Islet precursor cell (in vitro differentiated cells): ENCODE measurements at regions not wholly inside any gene's neighbourhood (a gene's known extent, or its start where the extent isn't known, plus 50 kb on each side); places are given as distances from the start of the nearest gene placed in this dataset.

ENCODE experiments used
- DNase-seq: peaks from one replicate; pipeline ENCODE4 v3.0.0-alpha.2; 2018

DNA sequence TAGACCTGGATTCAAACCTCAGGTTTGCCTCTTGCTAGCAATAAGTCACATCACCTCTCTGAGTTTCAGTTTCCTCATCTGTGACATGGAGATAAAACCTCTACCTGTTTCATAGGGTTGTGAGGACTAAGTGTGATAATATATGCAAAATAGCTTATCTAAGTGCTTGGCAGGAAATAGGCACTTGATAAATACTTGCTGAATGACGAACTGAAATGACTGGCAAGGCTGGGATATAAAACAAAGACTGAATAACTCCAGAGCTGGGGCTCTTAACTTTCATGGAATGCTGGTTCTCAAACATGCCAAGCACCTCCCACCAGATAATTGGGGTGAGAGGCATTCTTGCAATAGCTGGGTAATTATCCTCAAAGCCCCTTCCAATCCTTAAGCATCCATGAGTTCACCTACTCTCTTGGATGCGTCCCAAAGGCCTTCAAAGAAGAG, 87.6 kb downstream of the ADRB2 start:
- DNase-seq, result peak; percentile 92

DNA sequence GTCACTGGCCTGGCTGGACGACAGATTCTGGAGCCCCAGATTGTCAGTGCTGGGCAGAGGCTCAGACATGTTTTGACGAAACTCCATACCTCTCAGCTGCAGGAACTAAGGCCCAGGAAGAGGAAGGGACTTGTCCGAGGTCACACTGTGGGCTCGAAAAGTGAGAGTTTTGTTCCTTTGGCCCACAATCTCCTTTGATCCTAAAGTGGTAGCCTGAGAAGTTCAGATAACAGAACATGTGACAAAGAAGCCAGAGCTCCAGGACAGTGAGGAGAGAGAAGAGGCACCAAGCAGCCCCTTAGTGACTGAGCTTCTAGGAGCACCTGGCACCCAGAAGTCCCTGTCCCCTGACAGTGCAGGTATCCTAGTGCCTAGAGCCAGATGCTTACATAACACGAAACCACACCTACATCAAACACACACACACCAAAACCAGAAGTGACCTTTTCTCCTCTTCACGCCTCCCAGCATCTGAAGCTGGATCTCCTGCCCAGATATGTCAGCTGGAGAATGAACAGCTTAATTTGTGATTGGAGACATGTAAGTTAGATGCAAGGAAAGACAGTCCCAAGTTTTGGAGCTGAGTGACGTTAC, 88.9 kb downstream of the ADRB2 start:
- DNase-seq, result no peak

DNA sequence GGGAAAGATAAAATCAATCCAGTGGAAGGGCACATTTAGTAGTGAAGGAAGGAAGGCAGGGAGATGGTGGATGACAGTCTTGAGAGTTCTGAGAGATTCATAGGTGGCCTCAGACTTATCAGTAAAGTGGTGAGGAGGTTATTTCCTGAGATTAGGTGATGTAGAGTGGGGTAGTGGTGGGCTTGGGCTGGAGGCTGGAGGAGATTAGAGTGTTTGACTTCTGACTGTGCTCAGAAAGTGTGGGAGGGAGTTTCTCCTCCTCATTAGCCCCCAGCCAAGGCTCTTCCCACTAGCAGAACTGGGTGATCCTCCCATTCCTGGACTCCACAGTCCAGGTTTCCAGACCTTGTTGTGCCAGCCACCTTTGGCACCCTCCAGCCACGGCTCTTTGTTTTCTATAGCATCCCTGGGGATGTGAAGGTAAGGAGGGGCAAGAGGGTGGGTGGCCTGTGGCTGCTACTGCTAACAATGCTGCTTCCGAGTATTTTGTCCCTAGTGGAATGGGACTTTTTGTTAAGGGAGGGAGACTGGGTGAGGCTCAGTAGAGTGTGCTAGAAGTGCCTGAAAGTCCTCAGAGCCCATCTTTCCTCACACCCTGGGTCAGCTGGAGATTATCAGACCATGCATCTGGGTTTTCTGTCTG, 94.4 kb downstream of the ADRB2 start:
- no peak for DNase-seq

DNA sequence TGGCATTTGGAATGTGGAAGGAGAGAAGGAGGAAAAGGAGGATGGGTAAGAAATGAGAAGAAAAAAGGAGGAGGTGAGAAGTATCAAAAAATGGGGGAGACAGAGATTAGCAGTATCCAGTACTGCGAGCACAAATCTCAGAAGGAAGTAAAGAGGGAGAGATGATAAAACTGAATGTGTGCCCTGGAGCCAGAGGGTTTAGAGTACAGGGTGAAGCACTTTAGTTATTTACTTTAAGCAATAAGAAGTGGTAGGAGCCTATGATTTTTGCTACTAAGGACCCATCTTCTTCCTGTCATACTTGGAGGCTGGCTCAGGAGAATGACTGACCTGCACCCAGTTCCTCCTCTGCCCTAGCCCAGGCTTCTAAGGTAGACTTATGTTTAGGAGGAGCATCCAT, 94.9 kb downstream of the ADRB2 start:
- DNase-seq, result no peak

DNA sequence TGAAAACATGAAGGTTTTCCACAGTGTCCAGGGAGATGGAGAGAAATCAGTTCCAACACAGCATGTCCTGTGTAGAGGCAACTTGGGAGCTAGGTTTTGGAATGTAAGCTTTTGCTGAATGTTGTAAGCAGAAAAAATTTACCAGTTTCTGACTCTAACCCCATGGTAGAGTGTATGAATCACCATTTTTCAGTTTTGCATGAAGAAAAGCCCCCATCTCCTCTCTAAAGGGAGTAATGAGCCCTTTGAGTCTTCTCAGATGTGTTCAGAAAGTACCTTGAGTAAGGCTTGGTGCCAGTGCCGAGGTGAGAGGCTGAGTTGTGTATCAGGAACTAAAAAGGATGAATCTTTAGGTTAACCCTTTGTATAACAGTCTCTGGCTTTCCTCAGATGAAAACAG, 96.2 kb downstream of the ADRB2 start:
- no peak for DNase-seq

DNA sequence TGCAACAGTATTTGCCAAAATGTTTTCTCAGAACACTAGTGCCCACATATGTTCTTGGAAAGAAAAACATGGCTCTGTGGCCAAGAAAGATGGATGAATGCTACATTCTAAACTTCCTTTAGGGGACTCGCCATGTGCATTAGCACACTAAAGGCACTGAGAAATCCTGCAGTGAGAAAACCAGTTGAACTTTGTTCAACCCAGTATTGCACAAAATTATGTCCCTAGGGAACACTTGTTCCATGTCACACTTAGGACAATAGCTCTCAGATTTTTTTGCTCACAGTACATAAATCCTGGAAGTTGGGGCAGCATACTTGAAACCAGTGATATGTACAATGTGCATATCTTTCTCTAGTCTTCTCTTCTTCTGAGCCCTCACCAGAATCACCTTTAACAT, 96.6 kb downstream of the ADRB2 start:
- no peak for DNase-seq

DNA sequence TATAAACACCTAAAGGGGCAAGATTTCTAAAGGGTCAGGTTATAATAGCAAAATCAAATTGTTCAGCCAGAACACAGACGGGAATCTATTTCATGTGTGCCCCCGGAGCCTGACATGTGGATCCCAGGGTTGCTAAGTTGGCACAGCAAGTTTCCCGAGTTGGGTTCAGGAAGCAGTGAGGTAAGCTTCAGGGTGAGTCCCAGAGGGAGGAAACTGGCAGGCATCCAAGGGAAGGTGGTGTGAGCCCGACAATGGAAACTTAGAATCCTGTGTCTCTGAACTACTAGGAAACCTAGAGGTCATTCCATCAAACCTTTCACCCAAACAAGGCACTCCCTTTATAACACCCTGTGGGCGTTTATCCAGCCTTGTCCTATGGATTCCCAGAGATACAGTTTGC, 98.4 kb downstream of the ADRB2 start:
- DNase-seq, result peak; percentile 25

DNA sequence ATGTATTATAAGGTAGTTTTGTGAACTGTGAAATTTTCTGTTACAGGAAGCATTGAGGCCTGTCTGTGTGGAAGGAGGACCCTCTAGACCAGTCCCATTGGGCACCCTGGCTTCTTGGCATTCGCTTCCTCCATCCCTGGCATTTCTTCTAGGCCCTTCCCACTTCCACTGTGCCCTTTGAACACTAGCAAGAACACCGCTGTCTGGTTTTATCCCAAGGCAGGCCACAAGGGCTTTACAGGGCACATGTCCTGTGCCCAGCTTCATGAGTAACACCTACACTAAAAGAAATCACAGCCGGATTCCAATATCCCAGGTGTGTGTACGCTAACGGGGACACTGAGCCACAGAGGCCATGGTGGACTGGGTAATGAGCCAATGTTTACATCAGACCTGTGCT, 99.8 kb downstream of the ADRB2 start:
- peak; percentile 43 for DNase-seq

DNA sequence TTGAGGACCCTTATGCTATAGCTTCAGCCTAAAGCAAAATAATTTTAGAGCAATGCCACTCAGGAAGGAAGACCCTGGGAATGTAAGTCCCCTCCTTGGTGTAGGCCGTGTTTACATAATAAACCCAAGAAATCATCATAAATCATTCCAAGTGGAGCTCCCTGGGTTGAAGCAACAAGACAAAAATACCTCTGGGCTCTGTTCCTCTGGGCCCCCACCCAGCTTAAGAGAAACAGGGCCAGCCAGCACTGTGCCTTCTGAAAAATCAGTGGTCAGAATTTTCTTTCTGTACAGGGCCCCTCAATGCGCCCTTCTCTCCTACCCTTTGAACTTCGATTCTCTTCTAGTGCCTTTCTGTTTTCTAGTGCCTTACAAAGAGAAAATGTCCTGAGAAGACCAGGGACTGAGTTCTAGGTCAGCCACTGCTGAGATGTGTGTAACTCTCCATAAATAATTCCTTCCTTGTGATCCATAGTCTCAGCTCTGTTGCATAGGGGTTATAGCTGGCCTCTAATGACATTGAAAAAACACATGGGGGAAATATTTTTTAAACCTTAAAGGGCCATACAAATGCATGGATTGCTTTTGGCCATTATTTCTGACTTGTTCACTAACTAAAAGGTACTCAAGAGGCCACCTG, 101.0 kb downstream of the ADRB2 start:
- DNase-seq, result peak; percentile 21

DNA sequence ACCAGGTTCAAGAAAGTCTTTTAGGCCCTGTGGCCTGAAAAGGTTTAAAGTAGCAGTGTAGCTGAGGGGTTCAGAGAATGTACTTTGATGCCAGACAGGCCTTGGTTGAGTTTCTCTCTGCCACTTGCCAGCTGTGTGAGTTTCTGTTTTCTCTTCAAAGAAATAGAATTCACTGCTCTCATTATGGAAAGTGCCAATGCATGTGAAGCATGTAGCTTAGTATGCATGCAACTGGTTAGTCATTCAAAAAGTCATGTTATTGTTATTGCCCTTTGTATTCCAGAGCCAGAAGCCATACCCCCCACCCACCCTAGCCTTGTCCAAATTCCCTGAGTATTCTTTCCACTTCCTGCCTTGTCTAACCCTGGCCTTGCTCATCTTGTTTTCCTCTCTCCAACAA, 101.7 kb downstream of the ADRB2 start:
- peak; percentile 19 for DNase-seq

DNA sequence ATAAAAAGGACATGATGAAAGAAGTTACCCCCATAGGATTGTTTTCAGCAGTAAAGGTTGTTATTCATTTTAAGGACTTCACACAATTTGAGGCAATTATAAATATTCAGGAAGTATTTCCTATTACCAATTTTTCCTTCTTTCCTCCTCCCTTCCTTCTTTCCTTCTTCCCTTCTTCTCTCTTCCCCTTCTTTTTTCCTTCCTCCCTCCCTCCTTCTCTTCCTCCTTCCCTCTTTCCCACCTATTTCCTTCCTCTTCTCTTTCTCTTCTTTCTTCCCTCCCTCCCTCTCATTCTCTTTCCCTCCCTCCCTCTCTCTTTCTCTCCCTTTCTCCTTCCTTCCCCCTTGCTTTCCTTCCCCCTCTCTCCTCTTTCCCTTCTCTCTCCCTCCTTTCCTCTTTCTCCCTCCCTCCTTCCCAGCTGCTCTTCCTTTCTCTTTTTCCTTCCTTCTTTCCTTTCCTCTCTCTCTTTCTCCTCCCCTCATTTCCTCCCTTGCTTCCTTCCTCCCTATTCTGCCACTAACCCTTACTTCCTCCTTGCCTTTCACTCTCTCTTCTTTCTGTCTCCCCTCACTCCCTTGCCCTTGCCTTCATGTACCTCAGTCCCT, 105.1 kb downstream of the ADRB2 start:
- no peak for DNase-seq

DNA sequence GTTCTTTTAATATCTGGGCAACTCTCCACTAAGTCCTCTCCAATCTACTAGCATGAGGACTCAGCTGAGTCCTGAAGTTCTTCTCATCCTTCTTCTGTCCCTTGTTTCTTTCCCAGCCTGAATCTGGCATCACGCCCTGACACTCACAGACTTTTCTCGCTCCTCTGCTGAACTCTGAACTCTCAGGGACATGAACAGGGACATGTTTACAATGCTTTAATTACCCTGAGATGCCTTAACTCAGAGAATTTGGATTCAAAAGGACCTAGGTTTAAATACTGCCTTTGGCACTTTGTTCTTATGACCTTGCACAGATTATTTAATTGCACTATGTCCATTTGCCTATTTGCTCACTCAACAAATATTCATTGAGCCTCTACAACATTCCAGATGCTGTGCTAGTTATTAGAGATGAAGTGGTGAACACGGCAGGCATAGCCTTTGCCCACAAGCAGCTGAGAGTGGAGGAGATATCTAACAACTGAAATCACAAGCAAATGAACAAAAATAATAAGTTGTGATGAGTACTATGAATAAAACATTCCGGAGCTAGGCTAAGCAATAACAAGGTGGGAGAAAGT, 106.0 kb downstream of the ADRB2 start:
- peak; percentile 7 for DNase-seq

DNA sequence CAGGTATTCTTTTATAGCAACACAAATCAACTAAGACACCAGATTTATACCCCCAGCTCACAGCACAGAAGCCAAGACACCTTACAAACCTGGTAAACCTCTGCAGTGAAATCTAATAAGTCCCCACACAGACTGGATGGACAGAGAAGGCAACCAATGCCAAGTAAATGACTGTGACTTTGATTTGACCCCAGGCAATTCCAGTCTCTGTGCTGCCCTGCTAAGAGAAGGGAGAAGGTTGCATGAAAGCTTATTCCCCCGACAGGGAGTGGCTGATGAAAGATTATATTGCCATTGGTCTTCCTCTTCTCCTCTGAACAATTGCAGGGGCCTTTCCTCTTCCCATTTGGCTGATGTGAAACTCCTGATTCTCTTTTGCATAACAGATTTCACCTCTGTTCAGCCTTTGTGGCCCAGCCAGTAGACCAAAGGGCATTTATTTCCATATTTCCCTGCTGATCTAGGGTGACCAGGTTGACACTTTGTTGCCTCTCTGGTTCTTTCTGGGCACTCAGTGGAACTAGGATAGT, 107.6 kb downstream of the ADRB2 start:
- DNase-seq, result peak; percentile 29

DNA sequence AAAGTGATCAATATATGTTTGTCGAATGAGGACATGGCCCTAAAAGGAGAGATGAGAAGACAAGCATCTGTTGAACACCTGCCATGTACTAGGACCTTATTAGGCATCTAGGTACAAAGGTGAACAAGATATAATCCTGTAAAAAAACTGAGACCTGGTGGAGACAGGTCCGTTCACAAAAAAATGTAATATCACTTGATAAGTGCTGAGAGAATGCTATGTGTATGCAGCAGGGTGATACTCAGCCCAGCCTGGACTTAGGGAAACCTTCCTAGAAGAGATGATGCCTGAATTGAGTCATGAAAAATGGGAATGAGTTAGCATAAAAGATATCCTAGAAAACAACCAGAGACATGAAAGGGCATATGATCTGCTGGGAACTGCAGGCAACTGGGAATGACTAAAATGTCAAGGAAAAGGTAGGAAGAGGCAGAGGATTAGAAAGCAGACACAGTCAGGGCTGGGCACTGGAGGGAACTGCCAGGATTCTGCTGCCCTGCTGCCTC, 108.5 kb downstream of the ADRB2 start:
- DNase-seq, result peak; percentile 33

DNA sequence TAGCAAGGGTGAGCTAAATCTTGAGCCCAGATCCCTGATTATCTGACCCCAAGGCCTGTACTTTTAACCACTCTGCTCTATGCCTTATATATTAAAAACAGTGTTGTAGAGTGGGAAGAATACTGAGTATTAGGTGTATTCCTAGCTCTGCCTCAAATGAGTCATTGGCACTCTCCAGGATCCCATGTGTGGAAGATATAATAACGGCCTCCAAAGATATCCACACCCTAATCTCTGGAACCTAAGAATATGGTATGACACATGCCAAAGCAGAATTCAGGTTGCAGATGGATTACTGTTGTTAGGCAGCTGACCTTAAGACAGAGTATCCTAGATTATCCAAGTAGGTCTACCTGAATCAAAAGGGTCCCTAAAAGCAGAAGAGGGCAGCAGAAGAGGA, 110.8 kb downstream of the ADRB2 start:
- DNase-seq, result peak; percentile 7

DNA sequence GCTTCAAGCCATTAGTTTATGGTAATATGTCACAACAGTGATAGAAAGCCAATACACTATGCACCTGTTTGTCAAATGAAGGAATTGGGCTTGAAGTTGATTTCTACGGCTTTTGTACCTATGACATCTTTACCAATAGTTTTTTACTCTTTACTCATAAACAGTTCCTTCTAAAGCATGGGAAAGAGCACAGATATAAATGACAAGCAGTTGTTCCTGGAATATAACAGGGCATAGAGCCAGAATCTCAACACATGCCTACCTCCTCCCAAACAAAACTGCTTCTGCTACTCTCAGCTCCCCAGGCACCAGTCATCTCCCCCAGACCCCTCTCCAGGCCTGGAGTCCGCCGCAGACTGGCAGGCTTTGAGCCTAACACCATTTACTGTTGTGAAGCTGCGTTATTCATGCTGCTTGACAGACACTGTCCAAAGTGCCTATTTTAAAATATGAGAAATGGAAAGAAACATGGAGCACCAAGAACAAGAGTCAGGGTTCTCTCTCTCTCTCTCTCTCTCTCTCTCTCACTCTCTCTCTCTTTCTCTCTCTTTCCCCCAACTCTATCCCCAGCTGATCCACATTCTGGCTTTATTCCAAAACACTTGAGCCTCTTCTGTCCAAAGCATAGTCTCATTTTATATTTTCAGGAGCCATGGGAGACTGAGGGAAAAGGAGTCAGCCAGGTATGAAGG, 111.6 kb downstream of the ADRB2 start:
- peak; percentile 13 for DNase-seq

DNA sequence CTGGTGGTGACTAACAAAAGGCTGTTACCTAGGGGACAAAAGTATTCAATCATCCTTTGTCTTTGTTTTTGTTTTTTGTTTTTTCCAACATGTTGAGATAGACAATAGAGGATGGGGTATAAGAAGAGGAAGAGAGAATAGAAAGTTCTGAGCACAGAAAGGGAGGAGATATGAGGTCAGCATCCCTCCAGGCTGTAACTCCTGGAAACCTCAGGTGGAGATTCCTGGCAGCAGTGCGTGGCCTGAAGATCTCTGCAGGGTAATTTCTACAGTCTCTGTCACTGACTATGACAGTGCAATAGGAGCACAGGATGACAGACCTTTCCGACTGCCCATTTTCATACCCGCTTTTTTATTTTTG, 112.1 kb downstream of the ADRB2 start:
- DNase-seq, result peak; percentile 65

DNA sequence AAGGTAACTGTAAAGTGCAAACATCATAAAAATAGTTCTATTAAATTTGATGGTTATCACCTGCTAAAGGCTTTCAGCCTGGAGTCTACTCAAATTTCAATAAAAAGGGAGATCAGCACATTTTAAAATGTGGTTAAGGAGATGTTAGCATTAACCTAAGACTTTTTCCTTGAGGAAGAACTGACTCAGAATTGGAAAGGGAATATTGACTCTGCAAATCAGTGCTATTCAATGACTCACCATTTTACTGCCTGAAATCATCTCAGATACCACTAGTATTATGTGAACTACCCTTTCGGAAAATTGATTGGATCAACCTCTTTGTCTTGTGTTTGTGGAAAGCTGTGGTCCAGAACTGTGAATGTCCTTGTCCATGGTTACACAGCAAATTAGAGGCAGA, 113.3 kb downstream of the ADRB2 start:
- no peak for DNase-seq

DNA sequence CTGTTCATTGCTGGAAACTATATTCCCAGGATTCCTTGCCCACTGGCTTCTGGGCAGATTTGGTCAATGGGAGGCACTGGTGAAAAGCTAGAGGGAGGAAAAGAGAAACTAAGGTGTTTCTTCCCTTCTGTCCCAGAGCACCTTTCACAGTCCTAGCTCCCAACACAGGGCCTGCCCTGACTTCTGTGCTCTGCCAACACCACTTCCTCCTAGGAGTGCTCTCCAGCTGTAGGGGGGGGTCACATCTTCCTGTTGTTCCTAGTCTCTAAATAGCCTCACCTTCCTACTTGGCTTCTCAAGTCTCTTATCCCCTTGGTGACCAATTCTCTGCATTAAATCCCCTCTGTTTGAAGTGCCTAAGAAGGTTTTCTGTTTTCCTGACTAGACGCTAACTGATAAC, 115.4 kb downstream of the ADRB2 start:
- peak; percentile 9 for DNase-seq

DNA sequence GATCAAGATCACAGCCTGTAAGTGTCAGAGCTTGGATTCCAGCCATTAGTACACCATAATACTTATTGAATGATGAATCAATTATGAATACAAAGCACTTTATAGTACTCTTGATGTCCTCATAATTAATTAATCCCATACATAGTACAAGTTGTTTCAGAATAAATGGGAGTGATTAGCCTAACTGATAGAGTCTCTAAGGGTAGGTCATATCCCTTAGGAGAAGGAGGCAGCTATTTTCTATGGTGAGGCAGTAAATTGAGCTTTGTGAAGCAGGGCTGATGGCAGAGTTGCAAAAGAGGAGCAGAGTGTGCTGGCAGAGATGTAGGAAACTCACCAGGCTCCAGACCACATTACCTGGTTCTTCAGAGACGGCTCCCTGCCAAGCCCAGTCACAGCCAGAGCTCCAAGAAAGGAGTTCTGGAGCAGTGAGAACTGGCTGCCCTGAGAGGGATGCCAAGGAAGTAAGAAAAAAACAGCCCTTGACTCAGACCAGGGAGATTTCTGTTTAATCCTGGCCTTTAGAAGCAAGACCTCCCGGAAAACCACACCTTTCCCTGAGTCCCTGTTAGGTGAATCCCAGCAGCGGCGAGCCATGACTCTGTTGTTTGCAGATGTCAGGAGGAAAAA, 112.9 kb downstream of the SH3TC2 start:
- no peak for DNase-seq

DNA sequence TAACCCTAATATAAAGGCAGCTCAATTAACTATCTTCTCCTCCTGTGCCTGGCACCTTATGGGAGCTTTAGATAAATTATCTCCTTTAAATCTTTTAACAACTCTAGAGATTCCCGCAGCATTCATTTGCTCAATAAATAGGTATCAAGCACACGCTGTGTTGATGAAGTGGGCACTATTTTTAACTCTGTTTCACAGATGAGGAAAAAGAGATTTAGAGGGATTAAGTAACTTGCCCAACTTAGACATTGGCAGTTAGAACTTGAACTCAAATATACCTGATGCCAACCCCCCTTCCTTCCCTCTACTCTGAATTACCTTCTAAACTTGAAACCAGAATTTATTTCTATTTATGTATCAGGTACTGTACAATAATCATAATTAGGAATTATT, 112.4 kb downstream of the SH3TC2 start:
- no peak for DNase-seq

DNA sequence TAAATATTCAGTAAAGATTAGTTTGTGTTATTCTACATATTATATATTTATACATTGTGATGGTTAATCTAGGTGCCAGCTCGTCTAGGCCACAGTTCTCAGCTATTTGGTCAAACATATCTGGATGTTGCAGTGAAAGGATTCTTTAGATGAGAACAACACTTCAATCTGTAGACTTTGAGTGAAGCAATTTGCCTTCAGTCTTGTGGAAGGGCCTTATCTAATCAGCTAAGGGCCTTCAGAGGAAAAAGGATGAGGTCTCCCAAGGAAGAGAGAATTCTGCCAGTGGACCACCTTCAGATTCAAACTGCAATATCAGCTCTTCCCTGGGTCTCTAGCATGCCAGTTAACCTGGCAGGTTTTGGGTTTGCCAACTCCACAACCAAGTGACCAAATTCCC, 112.0 kb downstream of the SH3TC2 start:
- no peak for DNase-seq
